ENCODE measurements at regions not wholly inside any gene's neighbourhood (a gene's known extent, or its start where the extent isn't known, plus 50 kb on each side); places are given as distances from the start of the nearest gene placed in this dataset.

DNA sequence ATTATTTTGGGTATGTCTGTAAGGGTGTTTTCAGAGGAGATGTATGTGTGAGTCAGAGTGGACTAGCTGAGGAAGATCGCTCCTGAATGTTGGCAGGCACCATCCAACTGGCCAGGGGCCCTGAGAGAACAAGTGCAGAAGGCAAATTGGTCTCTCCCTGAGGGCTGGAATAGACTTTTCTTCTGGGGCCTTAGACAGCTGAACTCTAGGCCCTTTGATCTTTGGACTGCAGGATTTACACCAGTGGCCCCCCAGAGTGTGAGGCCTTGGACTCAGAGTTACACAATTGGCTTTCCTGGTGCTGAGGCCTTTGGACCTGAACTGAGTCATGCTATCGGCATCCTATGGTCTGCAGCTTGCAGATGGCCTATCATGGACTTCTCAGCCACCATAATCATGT, 217.2 kb downstream of the REEP3 start (continued):
- TF ChIP-seq ZBTB20 (CRISPR knock-in tag; IDR thresholded peaks at IDR 0.05; ENCODE audit: borderline replicate concordance, low read depth) (peak; percentile 90; the same call in 1 of the 2 replicates), SALL1 (CRISPR knock-in tag; IDR thresholded peaks at IDR 0.05) (peak; percentile 96), MATR3 (CRISPR knock-in tag; IDR thresholded peaks at IDR 0.05) (no peak), MIXL1 (CRISPR knock-in tag; IDR thresholded peaks at IDR 0.05) (peak; percentile 81; the same call in 1 of the 2 replicates), HDAC2 (CRISPR knock-in tag; IDR thresholded peaks at IDR 0.05) (peak; percentile 93), ZNF18 (CRISPR knock-in tag; IDR thresholded peaks at IDR 0.05; ENCODE audit: insufficient replicate concordance) (peak; percentile 34), MTA1 (CRISPR knock-in tag; IDR thresholded peaks at IDR 0.05; ENCODE audit: borderline replicate concordance) (0 out of 2 replicates have a peak, but pooled peaks have one; percentile 38), SP140L (CRISPR knock-in tag; IDR thresholded peaks at IDR 0.05; ENCODE audit: borderline replicate concordance) (no peak), NFYC (CRISPR knock-in tag; IDR thresholded peaks at IDR 0.05) (no peak), SMARCC2 (IDR thresholded peaks at IDR 0.05) (peak; percentile 72; the same call in 1 of the 2 replicates), ZNF354B (CRISPR knock-in tag; IDR thresholded peaks at IDR 0.05) (no peak), GATAD2A (CRISPR knock-in tag; IDR thresholded peaks at IDR 0.05) (peak; percentile 94), CREM (IDR thresholded peaks at IDR 0.05) (peak; percentile 74; the same call in 1 of the 2 replicates), CREM (CRISPR knock-in tag; IDR thresholded peaks at IDR 0.05) (no peak), ZNF225 (CRISPR knock-in tag; IDR thresholded peaks at IDR 0.05) (no peak), SMAD3 (CRISPR knock-in tag; IDR thresholded peaks at IDR 0.05) (peak; percentile 91), ZNF12 (CRISPR knock-in tag; IDR thresholded peaks at IDR 0.05) (peak; percentile 49; the same call in 1 of the 2 replicates), ZNF746 (CRISPR knock-in tag; IDR thresholded peaks at IDR 0.05) (peak; percentile 57; the same call in 1 of the 2 replicates), SPEN (CRISPR knock-in tag; IDR thresholded peaks at IDR 0.05; ENCODE audit: low read depth) (peak; percentile 76), SOX13 (IDR thresholded peaks at IDR 0.05) (peak; percentile 58; the same call in 1 of the 2 replicates), SOX13 (CRISPR knock-in tag; conservative IDR thresholded peaks at IDR 0.05 in 1 of 2, IDR thresholded peaks at IDR 0.05 in 1 of 2) (peak in 1 of 2 experiments; percentile 82; a peak in 2 of 4 replicates), SOX6 (IDR thresholded peaks at IDR 0.05) (no peak), SOX6 (CRISPR knock-in tag; IDR thresholded peaks at IDR 0.05) (peak; percentile 84), MXI1 (IDR thresholded peaks at IDR 0.05; ENCODE audit: borderline replicate concordance, low read depth, low read length) (peak; percentile 49; the same call in 1 of the 3 replicates)
- TF ChIP-seq, protein P1, sequence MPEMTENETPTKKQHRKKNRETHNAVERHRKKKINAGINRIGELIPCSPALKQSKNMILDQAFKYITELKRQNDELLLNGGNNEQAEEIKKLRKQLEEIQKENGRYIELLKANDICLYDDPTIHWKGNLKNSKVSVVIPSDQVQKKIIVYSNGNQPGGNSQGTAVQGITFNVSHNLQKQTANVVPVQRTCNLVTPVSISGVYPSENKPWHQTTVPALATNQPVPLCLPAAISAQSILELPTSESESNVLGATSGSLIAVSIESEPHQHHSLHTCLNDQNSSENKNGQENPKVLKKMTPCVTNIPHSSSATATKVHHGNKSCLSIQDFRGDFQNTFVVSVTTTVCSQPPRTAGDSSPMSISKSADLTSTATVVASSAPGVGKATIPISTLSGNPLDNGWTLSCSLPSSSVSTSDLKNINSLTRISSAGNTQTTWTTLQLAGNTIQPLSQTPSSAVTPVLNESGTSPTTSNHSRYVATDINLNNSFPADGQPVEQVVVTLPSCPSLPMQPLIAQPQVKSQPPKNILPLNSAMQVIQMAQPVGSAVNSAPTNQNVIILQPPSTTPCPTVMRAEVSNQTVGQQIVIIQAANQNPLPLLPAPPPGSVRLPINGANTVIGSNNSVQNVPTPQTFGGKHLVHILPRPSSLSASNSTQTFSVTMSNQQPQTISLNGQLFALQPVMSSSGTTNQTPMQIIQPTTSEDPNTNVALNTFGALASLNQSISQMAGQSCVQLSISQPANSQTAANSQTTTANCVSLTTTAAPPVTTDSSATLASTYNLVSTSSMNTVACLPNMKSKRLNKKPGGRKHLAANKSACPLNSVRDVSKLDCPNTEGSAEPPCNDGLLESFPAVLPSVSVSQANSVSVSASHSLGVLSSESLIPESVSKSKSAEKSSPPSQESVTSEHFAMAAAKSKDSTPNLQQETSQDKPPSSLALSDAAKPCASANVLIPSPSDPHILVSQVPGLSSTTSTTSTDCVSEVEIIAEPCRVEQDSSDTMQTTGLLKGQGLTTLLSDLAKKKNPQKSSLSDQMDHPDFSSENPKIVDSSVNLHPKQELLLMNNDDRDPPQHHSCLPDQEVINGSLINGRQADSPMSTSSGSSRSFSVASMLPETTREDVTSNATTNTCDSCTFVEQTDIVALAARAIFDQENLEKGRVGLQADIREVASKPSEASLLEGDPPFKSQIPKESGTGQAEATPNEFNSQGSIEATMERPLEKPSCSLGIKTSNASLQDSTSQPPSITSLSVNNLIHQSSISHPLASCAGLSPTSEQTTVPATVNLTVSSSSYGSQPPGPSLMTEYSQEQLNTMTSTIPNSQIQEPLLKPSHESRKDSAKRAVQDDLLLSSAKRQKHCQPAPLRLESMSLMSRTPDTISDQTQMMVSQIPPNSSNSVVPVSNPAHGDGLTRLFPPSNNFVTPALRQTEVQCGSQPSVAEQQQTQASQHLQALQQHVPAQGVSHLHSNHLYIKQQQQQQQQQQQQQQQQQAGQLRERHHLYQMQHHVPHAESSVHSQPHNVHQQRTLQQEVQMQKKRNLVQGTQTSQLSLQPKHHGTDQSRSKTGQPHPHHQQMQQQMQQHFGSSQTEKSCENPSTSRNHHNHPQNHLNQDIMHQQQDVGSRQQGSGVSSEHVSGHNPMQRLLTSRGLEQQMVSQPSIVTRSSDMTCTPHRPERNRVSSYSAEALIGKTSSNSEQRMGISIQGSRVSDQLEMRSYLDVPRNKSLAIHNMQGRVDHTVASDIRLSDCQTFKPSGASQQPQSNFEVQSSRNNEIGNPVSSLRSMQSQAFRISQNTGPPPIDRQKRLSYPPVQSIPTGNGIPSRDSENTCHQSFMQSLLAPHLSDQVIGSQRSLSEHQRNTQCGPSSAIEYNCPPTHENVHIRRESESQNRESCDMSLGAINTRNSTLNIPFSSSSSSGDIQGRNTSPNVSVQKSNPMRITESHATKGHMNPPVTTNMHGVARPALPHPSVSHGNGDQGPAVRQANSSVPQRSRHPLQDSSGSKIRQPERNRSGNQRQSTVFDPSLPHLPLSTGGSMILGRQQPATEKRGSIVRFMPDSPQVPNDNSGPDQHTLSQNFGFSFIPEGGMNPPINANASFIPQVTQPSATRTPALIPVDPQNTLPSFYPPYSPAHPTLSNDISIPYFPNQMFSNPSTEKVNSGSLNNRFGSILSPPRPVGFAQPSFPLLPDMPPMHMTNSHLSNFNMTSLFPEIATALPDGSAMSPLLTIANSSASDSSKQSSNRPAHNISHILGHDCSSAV (CRISPR knock-in tag; IDR thresholded peaks at IDR 0.05; ENCODE audit: borderline replicate concordance): no peak

Measured in HepG2 (cell line).